ENCODE measurements at regions not wholly inside any gene's neighbourhood (a gene's known extent, or its start where the extent isn't known, plus 50 kb on each side); places are given as distances from the start of the nearest gene placed in this dataset.

GRCh38 chr4:146018247-146018646 lies 79.6 kb upstream of the ZNF827 start:
- DNase-seq = no peak
- Mint-ChIP-seq H3K4me3 (ENCODE audit: low read depth, unreplicated experiment) (no peak overlapping the region), H3K9me3 (ENCODE audit: low read depth, unreplicated experiment) (peaks cover 4% of the 10 kb centered on the region), H3K4me1 (ENCODE audit: low read depth, unreplicated experiment) (no peaks in the 10 kb centered on the region), H3K27ac (ENCODE audit: unreplicated experiment) (no peak overlapping the region), H3K36me3 (ENCODE audit: insufficient read depth, unreplicated experiment) (no peaks in the 10 kb centered on the region), H3K27me3 (ENCODE audit: unreplicated experiment) (no peaks in the 10 kb centered on the region)
- CTCF ChIA-PET = no interaction called here
- TF ChIP-seq, protein P1, sequence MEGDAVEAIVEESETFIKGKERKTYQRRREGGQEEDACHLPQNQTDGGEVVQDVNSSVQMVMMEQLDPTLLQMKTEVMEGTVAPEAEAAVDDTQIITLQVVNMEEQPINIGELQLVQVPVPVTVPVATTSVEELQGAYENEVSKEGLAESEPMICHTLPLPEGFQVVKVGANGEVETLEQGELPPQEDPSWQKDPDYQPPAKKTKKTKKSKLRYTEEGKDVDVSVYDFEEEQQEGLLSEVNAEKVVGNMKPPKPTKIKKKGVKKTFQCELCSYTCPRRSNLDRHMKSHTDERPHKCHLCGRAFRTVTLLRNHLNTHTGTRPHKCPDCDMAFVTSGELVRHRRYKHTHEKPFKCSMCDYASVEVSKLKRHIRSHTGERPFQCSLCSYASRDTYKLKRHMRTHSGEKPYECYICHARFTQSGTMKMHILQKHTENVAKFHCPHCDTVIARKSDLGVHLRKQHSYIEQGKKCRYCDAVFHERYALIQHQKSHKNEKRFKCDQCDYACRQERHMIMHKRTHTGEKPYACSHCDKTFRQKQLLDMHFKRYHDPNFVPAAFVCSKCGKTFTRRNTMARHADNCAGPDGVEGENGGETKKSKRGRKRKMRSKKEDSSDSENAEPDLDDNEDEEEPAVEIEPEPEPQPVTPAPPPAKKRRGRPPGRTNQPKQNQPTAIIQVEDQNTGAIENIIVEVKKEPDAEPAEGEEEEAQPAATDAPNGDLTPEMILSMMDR (IDR thresholded peaks at IDR 0.05; ENCODE audit: unreplicated experiment) = no peak
- intact Hi-C loops (cut with micrococcal nuclease; ENCODE audit: unreplicated experiment) = no loop called here
- BruUV-seq (replicated peaks) = no TSS peak

DNA sequence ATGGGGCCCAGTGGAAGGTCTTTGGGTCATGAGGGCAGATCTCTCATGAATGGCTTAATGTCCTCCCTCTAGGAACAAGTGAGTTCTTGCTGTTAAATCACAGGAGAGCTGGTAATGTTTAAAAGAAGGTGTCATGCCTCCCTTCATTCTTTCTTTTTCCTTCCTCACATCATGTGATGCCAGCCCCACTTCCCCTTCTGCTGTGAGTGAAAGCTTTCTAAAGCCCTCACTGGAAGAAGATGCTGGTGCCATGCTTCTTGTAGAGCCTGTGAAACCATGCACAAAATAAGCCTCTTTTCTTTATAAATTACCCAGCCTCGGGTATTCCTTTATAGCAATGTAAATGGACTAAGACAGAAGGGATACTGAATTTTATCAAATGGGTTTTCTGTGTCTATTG lies 66.1 kb upstream of the ZNF827 start:
- H3K27me3 Mint-ChIP-seq (ENCODE audit: unreplicated experiment) = no peaks in the 10 kb centered on the region
- no peak for DNase-seq
- intact Hi-C loops (cut with micrococcal nuclease; ENCODE audit: unreplicated experiment) = no loop called here
- H3K36me3 Mint-ChIP-seq (ENCODE audit: insufficient read depth, unreplicated experiment) = no peaks in the 10 kb centered on the region
- TF ChIP-seq, protein P1 (IDR thresholded peaks at IDR 0.05; ENCODE audit: unreplicated experiment) = no peak
- CTCF ChIA-PET = no interaction called here
- peaks cover 4% of the 10 kb centered on the region for H3K9me3 Mint-ChIP-seq (ENCODE audit: low read depth, unreplicated experiment)
- H3K4me3 Mint-ChIP-seq (ENCODE audit: low read depth, unreplicated experiment) = no peak overlapping the region
- BruUV-seq (replicated peaks) = no TSS peak
- H3K4me1 Mint-ChIP-seq (ENCODE audit: low read depth, unreplicated experiment) = no peaks in the 10 kb centered on the region
- no peak overlapping the region for H3K27ac Mint-ChIP-seq (ENCODE audit: unreplicated experiment)

- Mint-ChIP-seq H3K9me3 (ENCODE audit: low read depth, unreplicated experiment) (no peaks in the 10 kb centered on the region), H3K27me3 (ENCODE audit: unreplicated experiment) (no peaks in the 10 kb centered on the region), H3K36me3 (ENCODE audit: insufficient read depth, unreplicated experiment) (no peaks in the 10 kb centered on the region), H3K4me1 (ENCODE audit: low read depth, unreplicated experiment) (no peaks in the 10 kb centered on the region), H3K27ac (ENCODE audit: unreplicated experiment) (no peak overlapping the region), H3K4me3 (ENCODE audit: low read depth, unreplicated experiment) (no peak overlapping the region)
- intact Hi-C loops (cut with micrococcal nuclease; ENCODE audit: unreplicated experiment) = no loop called here
- CTCF ChIA-PET = no interaction called here
- TF ChIP-seq, protein P1 (IDR thresholded peaks at IDR 0.05; ENCODE audit: unreplicated experiment) = no peak
- DNase-seq = no peak
- no TSS peak for BruUV-seq (replicated peaks)
Measured at GRCh38 chr4:145988628-145989027, 50.0 kb upstream of the ZNF827 start.
